ENCODE measurements at regions not wholly inside any gene's neighbourhood (a gene's known extent, or its start where the extent isn't known, plus 50 kb on each side); places are given as distances from the start of the nearest gene placed in this dataset.

DNA sequence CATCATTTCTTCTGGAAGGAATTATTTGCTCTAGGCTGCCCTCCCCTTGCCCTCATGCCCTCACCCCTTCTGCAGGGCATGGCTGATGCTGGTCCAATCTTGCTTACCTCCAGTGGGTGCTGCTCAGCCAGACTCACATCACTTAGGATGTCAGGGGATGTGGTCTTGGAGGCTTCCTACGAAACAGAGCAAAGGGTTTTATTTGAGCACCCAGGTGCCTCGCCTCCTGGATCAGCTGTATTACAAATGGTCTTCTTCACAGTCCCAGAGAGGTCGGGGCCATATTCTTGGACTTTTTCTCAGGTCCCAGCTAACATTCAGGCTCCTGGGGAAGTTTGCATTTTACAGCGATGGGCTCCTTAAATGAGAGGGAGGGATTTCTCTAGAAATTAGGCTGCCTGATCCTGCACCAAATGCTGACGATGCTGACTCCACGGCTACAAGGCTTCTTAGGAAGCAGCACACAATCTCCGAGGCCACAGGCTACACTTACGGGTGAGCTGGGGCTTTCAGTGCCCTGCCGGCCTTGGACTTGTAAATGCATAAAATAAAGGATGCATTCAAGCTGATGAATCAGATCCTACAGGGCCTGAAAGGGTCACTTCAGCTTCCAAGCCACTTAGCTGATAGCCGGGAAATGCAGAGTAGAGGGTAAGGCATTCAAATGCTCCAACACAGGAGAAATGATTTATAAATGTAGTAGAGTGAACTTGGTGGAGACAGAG, 159.8 kb upstream of the ECI2 start:
- no peaks in the 10 kb centered on the region for H3K27me3 ChIP-seq (ENCODE audit: insufficient read depth)

More for the DNA sequence above, 159.8 kb upstream of the ECI2 start:
- H3K27ac ChIP-seq (ENCODE audit: low read depth), result no peak overlapping the region
- peaks cover 14% of the 10 kb centered on the region for H3K4me1 Mint-ChIP-seq
- no peaks in the 10 kb centered on the region for H3F3A ChIP-seq (replicated peaks; ENCODE audit: low read depth)
- DNase-seq (ENCODE audit: low spot score) (no peak), ATAC-seq (no peak)
- H3K4me3 Mint-ChIP-seq, result no peak overlapping the region
- H3K4me3 ChIP-seq, result no peak overlapping the region
- H3K27me3 Mint-ChIP-seq (ENCODE audit: insufficient read depth, low read depth, poor library complexity), result no peaks in the 10 kb centered on the region
- no peaks in the 10 kb centered on the region for H4K20me1 ChIP-seq (replicated peaks; ENCODE audit: insufficient read depth)
- H3K4me1 ChIP-seq (ENCODE audit: insufficient read depth), result peaks cover 4% of the 10 kb centered on the region
- no peaks in the 10 kb centered on the region; the same call in 1 of the 2 replicates for H3K9me2 ChIP-seq (ENCODE audit: insufficient read depth)
- peaks cover 16% of the 10 kb centered on the region for H3K9me3 Mint-ChIP-seq
- no peaks in the 10 kb centered on the region for H3K79me2 ChIP-seq (replicated peaks; ENCODE audit: insufficient read depth)
- H3K27ac Mint-ChIP-seq, result no peak overlapping the region
- H2AFZ ChIP-seq, result no peak overlapping the region
- H3K4me2 ChIP-seq, result no peak overlapping the region
- peaks cover 10% of the 10 kb centered on the region; the same call in 1 of the 3 replicates for H3K36me3 Mint-ChIP-seq (ENCODE audit: low read depth)
- no peaks in the 10 kb centered on the region for H3K36me3 ChIP-seq (ENCODE audit: insufficient read depth)
- TF ChIP-seq, protein P1, sequence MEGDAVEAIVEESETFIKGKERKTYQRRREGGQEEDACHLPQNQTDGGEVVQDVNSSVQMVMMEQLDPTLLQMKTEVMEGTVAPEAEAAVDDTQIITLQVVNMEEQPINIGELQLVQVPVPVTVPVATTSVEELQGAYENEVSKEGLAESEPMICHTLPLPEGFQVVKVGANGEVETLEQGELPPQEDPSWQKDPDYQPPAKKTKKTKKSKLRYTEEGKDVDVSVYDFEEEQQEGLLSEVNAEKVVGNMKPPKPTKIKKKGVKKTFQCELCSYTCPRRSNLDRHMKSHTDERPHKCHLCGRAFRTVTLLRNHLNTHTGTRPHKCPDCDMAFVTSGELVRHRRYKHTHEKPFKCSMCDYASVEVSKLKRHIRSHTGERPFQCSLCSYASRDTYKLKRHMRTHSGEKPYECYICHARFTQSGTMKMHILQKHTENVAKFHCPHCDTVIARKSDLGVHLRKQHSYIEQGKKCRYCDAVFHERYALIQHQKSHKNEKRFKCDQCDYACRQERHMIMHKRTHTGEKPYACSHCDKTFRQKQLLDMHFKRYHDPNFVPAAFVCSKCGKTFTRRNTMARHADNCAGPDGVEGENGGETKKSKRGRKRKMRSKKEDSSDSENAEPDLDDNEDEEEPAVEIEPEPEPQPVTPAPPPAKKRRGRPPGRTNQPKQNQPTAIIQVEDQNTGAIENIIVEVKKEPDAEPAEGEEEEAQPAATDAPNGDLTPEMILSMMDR (conservative IDR thresholded peaks at IDR 0.05; ENCODE audit: low read depth in 2 of 2), result no peak
- TF ChIP-seq JUNB (IDR thresholded peaks at IDR 0.05; ENCODE audit: unreplicated experiment), result no peak
- TF ChIP-seq EZH2phosphoT487 (IDR thresholded peaks at IDR 0.05; ENCODE audit: unreplicated experiment), result no peak
- TF ChIP-seq, protein P2, sequence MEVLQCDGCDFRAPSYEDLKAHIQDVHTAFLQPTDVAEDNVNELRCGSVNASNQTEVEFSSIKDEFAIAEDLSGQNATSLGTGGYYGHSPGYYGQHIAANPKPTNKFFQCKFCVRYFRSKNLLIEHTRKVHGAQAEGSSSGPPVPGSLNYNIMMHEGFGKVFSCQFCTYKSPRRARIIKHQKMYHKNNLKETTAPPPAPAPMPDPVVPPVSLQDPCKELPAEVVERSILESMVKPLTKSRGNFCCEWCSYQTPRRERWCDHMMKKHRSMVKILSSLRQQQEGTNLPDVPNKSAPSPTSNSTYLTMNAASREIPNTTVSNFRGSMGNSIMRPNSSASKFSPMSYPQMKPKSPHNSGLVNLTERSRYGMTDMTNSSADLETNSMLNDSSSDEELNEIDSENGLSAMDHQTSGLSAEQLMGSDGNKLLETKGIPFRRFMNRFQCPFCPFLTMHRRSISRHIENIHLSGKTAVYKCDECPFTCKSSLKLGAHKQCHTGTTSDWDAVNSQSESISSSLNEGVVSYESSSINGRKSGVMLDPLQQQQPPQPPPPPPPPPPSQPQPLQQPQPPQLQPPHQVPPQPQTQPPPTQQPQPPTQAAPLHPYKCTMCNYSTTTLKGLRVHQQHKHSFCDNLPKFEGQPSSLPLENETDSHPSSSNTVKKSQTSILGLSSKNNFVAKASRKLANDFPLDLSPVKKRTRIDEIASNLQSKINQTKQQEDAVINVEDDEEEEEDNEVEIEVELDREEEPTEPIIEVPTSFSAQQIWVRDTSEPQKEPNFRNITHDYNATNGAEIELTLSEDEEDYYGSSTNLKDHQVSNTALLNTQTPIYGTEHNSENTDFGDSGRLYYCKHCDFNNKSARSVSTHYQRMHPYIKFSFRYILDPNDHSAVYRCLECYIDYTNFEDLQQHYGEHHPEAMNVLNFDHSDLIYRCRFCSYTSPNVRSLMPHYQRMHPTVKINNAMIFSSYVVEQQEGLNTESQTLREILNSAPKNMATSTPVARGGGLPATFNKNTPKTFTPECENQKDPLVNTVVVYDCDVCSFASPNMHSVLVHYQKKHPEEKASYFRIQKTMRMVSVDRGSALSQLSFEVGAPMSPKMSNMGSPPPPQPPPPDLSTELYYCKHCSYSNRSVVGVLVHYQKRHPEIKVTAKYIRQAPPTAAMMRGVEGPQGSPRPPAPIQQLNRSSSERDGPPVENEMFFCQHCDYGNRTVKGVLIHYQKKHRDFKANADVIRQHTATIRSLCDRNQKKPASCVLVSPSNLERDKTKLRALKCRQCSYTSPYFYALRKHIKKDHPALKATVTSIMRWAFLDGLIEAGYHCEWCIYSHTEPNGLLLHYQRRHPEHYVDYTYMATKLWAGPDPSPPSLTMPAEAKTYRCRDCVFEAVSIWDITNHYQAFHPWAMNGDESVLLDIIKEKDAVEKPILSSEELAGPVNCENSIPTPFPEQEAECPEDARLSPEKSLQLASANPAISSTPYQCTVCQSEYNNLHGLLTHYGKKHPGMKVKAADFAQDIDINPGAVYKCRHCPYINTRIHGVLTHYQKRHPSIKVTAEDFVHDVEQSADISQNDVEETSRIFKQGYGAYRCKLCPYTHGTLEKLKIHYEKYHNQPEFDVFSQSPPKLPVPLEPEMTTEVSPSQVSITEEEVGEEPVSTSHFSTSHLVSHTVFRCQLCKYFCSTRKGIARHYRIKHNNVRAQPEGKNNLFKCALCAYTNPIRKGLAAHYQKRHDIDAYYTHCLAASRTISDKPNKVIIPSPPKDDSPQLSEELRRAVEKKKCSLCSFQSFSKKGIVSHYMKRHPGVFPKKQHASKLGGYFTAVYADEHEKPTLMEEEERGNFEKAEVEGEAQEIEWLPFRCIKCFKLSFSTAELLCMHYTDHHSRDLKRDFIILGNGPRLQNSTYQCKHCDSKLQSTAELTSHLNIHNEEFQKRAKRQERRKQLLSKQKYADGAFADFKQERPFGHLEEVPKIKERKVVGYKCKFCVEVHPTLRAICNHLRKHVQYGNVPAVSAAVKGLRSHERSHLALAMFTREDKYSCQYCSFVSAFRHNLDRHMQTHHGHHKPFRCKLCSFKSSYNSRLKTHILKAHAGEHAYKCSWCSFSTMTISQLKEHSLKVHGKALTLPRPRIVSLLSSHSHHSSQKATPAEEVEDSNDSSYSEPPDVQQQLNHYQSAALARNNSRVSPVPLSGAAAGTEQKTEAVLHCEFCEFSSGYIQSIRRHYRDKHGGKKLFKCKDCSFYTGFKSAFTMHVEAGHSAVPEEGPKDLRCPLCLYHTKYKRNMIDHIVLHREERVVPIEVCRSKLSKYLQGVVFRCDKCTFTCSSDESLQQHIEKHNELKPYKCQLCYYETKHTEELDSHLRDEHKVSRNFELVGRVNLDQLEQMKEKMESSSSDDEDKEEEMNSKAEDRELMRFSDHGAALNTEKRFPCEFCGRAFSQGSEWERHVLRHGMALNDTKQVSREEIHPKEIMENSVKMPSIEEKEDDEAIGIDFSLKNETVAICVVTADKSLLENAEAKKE (CRISPR knock-in tag; IDR thresholded peaks at IDR 0.05), result no peak
- TF ChIP-seq, protein P3, sequence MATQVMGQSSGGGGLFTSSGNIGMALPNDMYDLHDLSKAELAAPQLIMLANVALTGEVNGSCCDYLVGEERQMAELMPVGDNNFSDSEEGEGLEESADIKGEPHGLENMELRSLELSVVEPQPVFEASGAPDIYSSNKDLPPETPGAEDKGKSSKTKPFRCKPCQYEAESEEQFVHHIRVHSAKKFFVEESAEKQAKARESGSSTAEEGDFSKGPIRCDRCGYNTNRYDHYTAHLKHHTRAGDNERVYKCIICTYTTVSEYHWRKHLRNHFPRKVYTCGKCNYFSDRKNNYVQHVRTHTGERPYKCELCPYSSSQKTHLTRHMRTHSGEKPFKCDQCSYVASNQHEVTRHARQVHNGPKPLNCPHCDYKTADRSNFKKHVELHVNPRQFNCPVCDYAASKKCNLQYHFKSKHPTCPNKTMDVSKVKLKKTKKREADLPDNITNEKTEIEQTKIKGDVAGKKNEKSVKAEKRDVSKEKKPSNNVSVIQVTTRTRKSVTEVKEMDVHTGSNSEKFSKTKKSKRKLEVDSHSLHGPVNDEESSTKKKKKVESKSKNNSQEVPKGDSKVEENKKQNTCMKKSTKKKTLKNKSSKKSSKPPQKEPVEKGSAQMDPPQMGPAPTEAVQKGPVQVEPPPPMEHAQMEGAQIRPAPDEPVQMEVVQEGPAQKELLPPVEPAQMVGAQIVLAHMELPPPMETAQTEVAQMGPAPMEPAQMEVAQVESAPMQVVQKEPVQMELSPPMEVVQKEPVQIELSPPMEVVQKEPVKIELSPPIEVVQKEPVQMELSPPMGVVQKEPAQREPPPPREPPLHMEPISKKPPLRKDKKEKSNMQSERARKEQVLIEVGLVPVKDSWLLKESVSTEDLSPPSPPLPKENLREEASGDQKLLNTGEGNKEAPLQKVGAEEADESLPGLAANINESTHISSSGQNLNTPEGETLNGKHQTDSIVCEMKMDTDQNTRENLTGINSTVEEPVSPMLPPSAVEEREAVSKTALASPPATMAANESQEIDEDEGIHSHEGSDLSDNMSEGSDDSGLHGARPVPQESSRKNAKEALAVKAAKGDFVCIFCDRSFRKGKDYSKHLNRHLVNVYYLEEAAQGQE (IDR thresholded peaks at IDR 0.05; ENCODE audit: unreplicated experiment), result no peak
- no peak for TF ChIP-seq EZH2 (IDR thresholded peaks at IDR 0.05; ENCODE audit: low read depth, unreplicated experiment)
- TF ChIP-seq NANOG (IDR thresholded peaks at IDR 0.05; ENCODE audit: borderline replicate concordance), result no peak
- TF ChIP-seq POLR2AphosphoS5 (IDR thresholded peaks at IDR 0.05; ENCODE audit: low read depth), result no peak
- no peak for TF ChIP-seq STAT1 (IDR thresholded peaks at IDR 0.05; ENCODE audit: unreplicated experiment)
- no peak for TF ChIP-seq ZNF331 (CRISPR knock-in tag; IDR thresholded peaks at IDR 0.05; ENCODE audit: low read depth)
- TF ChIP-seq ZNF114 (CRISPR knock-in tag; IDR thresholded peaks at IDR 0.05), result no peak
- TF ChIP-seq, protein P4, sequence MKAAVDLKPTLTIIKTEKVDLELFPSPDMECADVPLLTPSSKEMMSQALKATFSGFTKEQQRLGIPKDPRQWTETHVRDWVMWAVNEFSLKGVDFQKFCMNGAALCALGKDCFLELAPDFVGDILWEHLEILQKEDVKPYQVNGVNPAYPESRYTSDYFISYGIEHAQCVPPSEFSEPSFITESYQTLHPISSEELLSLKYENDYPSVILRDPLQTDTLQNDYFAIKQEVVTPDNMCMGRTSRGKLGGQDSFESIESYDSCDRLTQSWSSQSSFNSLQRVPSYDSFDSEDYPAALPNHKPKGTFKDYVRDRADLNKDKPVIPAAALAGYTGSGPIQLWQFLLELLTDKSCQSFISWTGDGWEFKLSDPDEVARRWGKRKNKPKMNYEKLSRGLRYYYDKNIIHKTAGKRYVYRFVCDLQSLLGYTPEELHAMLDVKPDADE (IDR thresholded peaks at IDR 0.05), result no peak
- no peak for TF ChIP-seq CREB1 (CRISPR knock-in tag; IDR thresholded peaks at IDR 0.05; ENCODE audit: low read depth)

All from GM23338 (cell line).